ENCODE measurements at regions not wholly inside any gene's neighbourhood (a gene's known extent, or its start where the extent isn't known, plus 50 kb on each side); places are given as distances from the start of the nearest gene placed in this dataset.

- no peak for TF ChIP-seq CHD7 (IDR thresholded peaks at IDR 0.05; ENCODE audit: insufficient replicate concordance, low read length)
- no peak for TF ChIP-seq RNF2 (IDR thresholded peaks at IDR 0.05; ENCODE audit: borderline replicate concordance, low read depth, low read length, missing control alignments, poor library complexity, severe bottlenecking)
- TF ChIP-seq GABPA (IDR thresholded peaks at IDR 0.05; ENCODE audit: borderline replicate concordance, insufficient read depth, low read length) = no peak
- TF ChIP-seq SRF (IDR thresholded peaks at IDR 0.05; ENCODE audit: low read depth, low read length) = no peak
- no peak for TF ChIP-seq ZNF274 (IDR thresholded peaks at IDR 0.05; ENCODE audit: borderline replicate concordance, extremely low read depth, low read length)
- TF ChIP-seq MAX (IDR thresholded peaks at IDR 0.05) = 0 out of 2 replicates have a peak, but pooled peaks have one; percentile 19
- TF ChIP-seq SP4 (IDR thresholded peaks at IDR 0.05; ENCODE audit: low read length) = no peak
- peak; percentile 43; the same call in 1 of the 2 replicates for TF ChIP-seq TEAD4 (IDR thresholded peaks at IDR 0.05; ENCODE audit: low read depth, low read length)
- no peak for TF ChIP-seq SIX5 (IDR thresholded peaks at IDR 0.05; ENCODE audit: low read depth, low read length)
- no peak for TF ChIP-seq BRCA1 (IDR thresholded peaks at IDR 0.05; ENCODE audit: low read depth, low read length)
- no peak for TF ChIP-seq BCL11A (IDR thresholded peaks at IDR 0.05; ENCODE audit: low read depth in 2 of 2, low read length in 2 of 2)
Measured at GRCh38 chr2:173448938-173449471, 94.3 kb downstream of the CDCA7 start (continued).
